AG08396 (cell line): ENCODE measurements at regions not wholly inside any gene's neighbourhood (a gene's known extent, or its start where the extent isn't known, plus 50 kb on each side); places are given as distances from the start of the nearest gene placed in this dataset.

Experiments
- DNase-seq: peaks from one replicate; pipeline ENCODE4 v3.0.0; 2012; ENCODE audit warnings: low spot score, mixed read lengths

GRCh38 chr15:95451938-95452337, 878.6 kb upstream of the NR2F2 start:
- no peak for DNase-seq

- no peak for DNase-seq
Measured at GRCh38 chr15:95454403-95455262, 875.9 kb upstream of the NR2F2 start.

DNA sequence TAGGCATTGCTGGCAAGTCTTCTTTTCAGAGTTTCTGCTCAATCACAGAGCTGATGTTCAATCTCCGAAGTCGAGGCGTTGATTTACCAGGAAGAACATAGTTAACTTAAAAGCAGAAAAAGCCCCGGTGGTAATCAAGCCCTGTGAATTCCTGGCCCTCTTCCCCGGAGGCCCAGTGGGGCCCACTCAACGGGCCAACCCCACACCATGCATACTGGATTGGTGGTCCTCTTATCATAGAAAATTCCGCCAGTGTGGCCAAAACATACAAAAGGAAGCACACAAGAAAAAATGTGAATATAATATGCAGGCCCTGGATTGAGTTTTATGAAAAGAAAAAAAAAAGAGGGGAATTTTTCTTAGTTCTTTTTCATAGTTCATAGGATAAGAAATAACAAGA, 873.0 kb upstream of the NR2F2 start:
- no peak for DNase-seq

GRCh38 chr15:95458721-95459120, 871.8 kb upstream of the NR2F2 start:
- no peak for DNase-seq

GRCh38 chr15:95459273-95459672, 871.2 kb upstream of the NR2F2 start:
- DNase-seq = no peak

DNA sequence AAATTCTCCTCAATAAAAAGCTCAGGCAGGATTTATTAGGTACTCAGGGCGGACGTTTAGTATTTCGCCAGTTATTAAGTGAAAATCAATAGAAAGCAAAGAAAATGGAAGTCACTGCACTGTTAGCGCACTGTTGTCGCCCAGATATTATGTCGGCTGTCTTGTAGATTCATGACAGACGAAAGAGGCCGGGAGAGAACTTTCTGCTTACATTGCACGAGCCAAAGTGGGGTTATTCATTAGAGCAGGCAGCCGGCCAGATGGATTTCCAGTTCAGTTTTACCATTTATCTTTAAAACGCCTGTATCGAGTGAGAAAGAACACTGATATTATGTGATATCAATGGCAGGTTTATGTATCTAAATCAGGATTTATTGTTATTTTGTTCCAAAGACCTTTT, 866.0 kb upstream of the NR2F2 start:
- DNase-seq = no peak

DNA sequence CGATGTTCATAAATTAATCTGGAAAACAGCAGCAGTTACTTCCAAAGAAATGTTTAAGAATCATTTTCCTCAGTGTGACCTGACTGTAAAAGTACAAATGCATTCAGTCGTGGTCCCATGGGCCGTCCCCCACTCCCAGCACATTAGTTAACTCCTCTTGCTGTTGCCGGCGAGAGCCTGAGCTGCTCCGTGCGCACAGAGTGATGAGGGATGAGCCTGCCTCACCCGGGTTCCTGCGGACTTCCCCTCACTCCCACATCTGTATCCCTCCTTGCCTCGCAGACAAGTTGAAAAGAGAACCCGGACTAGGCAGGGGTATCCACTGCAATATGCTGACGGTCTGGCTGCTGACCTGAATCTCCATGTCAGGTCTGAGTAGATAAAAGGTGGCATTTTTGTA, 861.7 kb upstream of the NR2F2 start:
- no peak for DNase-seq

- DNase-seq = no peak
Measured at GRCh38 chr15:95469496-95470000, 861.0 kb upstream of the NR2F2 start.

GRCh38 chr15:95470529-95470928, 860.0 kb upstream of the NR2F2 start:
- DNase-seq = no peak

DNA sequence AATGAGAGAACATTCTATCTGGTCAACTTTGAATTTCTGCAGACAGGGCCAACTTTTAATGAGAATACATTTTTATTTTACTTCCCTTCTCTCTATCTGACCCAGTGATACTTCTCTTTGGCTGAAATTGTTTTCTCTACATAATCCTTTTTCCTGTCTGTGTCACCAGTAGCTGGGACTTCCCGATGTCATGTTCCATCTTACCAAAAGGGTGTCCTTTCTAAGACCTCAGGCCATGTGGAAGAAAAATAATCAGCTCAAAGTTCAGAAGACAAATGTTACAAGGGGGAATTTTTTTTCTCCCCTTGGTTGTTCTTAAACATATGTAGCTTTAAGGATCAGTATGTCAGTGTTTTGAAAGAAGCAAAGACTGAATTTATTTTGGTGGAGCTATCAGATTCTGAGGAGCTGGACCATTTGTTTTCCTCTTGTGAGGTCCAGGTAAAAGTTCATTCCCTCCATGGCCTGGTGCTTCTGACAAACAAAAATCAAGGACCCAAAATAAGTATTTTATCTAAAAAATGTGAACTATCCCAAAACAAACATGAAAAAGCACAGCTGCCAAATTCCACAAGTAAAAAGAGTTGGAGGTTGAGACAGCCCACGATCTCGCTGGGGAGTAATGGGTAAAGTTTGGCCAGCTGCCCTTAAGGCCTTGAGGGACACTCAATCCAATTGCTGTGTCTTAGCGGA, 859.4 kb upstream of the NR2F2 start:
- no peak for DNase-seq

DNA sequence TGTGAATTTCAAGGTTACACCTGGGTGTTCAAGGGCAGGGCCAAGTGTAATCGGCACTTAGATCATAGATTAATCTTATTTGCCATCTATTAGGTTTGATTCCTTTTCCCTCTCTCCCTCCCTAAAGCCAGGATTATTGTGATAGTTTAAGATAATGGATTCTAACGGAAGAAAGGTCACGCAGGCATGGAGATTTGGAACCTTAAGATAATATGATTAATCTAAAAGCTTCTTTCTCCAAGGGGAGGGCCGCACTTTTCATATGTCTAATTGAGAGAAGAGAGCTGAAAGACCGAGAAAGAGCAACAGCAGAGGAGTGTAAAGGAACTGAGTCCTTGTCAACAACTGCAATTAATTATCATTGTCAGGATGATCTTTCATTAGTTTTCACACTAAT, 858.8 kb upstream of the NR2F2 start:
- no peak for DNase-seq

DNA sequence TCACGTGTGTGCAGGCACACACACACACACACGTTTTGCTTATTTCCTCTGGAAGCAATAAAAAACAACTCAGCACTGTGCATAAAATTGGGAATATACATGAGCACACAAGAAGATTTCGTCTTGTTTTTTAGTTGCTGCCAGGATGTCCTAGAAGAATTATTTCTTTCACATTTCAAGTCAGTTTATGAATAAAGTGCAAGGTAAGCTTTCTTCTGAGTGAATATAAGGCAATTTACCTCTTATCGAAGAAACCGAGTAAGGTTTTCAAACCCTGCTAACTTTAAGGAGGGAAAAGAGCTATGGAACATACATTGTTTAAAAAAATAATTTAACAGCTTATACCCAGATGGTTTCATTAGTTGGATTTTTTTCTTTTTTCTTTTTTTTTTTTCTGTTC, 855.4 kb upstream of the NR2F2 start:
- no peak for DNase-seq

GRCh38 chr15:95479308-95479707, 851.2 kb upstream of the NR2F2 start:
- no peak for DNase-seq

DNA sequence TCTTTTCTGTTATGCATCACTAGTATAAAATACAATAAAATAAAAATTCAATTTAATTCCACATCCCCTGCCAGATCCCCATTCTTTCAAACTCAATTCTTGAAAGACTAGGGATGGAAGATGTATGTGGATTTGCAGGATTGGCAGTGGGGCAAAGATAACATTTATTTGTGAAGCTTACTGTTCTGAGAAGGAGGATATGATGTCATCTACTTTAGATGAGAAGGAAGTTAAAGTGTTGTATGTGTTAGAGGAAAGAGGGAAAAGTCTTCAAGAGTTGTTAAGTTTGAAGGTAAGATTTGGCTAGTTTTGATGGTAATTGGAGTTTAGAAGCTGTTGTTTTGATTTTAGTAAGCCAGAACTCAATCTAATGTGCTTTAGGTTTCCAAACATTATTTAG, 845.1 kb upstream of the NR2F2 start:
- no peak for DNase-seq

DNA sequence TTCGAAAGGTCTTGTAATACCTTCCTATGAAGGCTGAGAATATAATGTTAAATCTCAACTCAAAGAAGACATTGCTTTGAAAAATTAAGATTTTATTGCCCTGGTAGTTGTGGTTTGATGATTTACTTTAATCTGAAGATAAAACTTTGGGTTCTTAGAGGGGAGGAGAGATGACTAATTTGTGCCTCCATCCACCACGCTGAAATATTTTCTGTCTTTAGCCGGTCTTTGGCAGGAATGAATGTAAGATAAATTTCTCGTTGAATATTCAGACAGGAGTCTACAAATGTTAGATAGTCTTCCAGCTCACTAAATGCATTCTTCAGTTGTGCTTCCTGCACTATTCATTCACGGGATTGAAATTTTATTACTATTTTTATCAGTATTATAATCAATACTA, 844.3 kb upstream of the NR2F2 start:
- no peak for DNase-seq

- DNase-seq = no peak
Measured at GRCh38 chr15:95489103-95489502, 841.4 kb upstream of the NR2F2 start.

GRCh38 chr15:95492388-95493070, 838.0 kb upstream of the NR2F2 start:
- DNase-seq = no peak

DNA sequence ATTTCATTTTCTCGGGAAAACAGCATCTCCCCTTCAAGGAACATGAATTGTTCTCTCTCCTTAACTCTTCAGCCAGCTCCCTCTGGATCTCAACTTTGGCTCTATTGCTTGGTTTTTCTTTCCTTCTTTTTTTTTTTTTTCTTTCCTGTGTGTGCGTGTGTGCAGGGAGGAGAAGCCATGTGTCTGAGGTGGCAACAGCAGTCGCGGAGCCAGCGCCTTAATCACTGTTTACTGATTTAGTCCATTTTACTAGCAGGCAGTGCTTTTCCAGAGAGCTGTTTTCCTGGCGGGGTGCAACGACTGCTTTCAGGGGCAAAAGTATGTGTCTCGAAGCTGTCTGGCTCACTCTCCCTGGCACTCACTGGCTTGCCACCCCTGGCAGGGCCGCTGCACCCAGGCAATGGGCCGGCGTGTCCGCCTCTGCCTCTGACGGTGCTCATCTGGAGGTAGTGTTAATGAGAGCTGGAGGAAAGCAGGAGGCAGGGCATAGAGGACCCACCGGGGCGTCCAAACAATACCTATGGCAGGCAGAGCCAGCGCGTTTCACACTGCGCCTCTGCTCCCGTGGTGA, 835.4 kb upstream of the NR2F2 start:
- DNase-seq = peak; percentile 26

DNA sequence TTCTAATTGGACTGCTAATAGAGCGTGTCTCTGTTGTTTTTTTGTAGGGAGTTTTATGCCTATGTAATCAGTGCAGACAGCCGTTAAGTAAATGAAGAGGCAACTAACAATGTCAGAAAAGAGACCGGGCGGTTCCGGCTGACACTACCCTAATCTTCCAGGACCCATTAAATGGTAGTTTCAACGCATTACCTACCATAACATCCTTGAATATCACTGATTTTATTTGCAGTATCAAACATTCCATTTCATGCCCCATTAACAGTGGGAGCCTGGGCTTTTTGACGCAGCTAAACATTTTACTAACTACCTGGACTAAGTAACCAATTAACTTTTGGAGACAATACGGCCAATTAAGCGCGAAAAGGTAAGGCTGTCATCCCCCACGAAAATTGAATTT, 832.9 kb upstream of the NR2F2 start:
- DNase-seq = no peak

GRCh38 chr15:95498961-95499360, 831.5 kb upstream of the NR2F2 start:
- DNase-seq = no peak

DNA sequence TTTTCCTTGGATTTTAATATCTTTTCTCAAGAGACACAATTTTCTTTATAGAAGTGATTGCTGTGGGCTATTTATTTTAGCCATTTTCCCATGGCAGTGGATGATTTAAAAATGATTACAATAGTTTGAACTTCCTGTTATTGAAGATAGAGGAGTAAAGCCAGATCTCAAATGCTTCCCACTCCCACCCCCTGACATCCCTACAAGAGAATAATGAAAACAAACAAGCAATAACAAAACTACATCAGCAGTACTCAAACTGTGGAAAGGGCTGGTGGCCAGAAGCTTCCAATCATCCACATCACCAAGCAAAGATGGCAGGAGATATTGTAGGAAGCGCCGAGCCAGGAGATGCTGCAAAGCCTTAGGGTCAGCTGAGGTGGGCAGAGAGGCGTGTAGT, 831.1 kb upstream of the NR2F2 start:
- DNase-seq = no peak

DNA sequence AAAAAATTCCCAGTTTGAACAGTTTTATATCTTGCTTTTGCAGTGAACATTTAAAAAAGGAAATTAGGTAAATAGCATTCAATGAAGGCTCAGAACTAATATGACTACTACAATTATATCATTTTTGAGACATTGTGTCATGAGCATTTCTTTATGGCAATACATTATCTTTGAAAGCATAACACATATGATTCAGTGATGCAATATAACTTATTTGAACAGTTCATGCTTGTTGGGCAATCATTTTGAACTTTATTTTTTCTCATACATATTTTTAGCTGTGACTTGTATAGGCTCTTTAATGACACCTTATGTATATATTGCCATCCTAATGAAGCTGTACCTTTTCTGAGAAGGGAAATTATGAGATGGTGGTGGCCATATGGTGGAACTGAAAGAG, 828.6 kb upstream of the NR2F2 start:
- no peak for DNase-seq

DNA sequence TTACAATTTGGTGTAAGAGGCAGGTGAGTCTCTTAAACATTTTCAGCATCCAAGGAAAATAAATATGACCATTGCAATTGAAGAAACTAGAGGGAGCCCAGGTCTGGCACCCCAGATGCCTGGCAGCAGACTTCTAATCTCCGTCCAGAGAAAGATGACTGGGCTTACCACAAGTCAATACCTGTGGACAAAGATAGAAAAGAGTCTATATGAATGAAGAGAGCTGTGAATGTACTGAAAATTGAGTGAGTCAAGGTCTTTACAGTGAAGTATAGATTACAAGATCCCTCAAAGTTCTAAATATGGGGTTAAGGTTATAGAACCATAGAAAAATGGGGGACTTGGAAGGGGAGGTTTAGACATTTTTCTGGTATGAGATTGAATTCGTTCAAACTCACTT, 827.4 kb upstream of the NR2F2 start:
- DNase-seq = no peak
